ENCODE measurements at regions not wholly inside any gene's neighbourhood (a gene's known extent, or its start where the extent isn't known, plus 50 kb on each side); places are given as distances from the start of the nearest gene placed in this dataset.

DNA sequence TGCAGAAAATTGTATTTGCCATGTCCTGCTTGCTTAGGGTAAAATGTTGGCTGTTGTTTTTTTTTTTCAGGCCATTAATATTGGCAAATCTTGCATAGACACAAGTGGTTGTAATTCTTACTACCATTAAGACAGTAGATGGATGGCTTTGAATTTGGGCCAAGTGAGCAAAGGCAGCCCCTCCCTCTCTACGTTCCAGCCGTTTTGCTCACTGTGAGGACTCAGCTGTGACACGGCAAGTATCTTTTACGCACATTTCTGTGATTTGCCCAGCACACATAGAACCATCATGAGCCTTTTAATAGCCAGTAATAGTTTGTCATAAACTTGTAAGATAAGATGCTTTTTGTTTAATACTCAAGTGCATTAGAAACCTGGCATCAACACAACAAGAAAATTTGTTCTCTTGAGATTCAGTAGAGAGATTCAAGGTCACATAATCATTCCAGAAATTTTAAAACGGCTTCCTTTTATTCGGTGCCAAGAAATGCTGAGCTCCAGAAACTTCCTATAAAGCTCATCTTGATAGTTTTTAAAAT is 205.2 kb upstream of the ADCY2 start:
- no peak for DNase-seq (ENCODE audit: low read depth)
- no peak overlapping the region for H3K4me3 ChIP-seq (ENCODE audit: low read length)
- TF ChIP-seq, protein P1, sequence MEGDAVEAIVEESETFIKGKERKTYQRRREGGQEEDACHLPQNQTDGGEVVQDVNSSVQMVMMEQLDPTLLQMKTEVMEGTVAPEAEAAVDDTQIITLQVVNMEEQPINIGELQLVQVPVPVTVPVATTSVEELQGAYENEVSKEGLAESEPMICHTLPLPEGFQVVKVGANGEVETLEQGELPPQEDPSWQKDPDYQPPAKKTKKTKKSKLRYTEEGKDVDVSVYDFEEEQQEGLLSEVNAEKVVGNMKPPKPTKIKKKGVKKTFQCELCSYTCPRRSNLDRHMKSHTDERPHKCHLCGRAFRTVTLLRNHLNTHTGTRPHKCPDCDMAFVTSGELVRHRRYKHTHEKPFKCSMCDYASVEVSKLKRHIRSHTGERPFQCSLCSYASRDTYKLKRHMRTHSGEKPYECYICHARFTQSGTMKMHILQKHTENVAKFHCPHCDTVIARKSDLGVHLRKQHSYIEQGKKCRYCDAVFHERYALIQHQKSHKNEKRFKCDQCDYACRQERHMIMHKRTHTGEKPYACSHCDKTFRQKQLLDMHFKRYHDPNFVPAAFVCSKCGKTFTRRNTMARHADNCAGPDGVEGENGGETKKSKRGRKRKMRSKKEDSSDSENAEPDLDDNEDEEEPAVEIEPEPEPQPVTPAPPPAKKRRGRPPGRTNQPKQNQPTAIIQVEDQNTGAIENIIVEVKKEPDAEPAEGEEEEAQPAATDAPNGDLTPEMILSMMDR (conservative IDR thresholded peaks at IDR 0.05; ENCODE audit: low read length) = no peak

DNA sequence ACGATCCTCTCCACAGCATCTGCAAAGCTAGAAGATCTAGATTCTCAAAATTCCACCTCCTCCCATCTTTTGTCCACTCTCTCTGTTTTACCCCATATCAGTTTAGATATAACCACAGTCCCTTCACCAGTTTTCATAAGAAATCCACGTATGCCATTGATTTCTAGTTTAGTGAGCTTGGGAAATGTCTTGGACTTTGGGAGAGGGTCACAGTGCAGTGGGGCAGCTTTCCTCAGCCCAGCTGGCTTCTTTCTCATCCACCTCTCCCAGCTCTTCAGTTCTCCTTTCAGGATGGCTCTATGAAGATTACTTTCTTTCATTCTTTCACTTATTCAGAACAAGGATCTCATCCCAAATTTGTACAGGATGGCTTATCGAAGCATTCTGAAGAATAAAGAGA is 203.9 kb upstream of the ADCY2 start:
- DNase-seq (ENCODE audit: low read depth) = no peak
- TF ChIP-seq, protein P1 (conservative IDR thresholded peaks at IDR 0.05; ENCODE audit: low read length) = no peak
- H3K4me3 ChIP-seq (ENCODE audit: low read length) = no peak overlapping the region

DNA sequence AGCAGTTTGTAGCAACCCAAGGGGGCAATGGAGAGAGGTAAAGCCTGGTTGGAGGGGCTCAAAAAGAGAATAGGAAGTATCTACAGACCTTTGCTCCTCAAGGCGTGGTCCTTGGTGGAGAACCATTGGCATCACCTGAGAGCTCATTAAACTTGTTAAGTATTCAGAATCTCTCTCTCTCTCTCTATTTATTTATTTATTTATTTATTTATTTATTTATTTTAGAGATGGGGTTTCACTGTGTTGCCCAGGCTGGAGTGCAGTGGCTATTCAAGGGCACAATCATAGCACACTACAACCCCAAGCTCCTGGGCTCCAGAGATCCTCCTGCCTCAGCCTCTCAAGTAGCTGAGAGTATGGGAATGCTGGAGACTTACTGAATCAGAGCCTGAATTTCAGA is 193.1 kb upstream of the ADCY2 start:
- DNase-seq (ENCODE audit: low read depth) = no peak
- H3K4me3 ChIP-seq (ENCODE audit: low read length) = no peak overlapping the region
- TF ChIP-seq, protein P1 (conservative IDR thresholded peaks at IDR 0.05; ENCODE audit: low read length) = no peak

DNA sequence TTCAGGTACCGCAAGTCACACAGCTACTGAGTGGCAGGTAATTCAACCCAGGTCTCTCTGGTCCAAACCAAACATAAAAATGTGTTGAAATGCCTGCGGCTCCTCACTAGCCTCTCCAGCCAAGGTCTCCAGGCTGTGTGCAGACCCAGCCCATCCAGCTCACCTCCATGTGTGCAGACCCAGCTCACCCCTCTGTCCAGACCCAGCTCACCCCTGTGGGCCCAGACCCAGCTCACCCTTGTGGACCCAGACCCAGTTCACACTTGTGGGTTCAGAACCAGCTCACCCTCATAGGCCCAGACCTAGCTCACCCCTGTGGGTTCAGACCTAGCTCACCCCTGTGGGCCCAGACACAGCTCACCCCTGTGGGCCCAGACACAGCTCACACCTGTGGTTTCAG is 188.0 kb upstream of the ADCY2 start:
- DNase-seq (ENCODE audit: low read depth) = no peak
- TF ChIP-seq, protein P1 (conservative IDR thresholded peaks at IDR 0.05; ENCODE audit: low read length) = no peak
- H3K4me3 ChIP-seq (ENCODE audit: low read length) = no peak overlapping the region

DNA sequence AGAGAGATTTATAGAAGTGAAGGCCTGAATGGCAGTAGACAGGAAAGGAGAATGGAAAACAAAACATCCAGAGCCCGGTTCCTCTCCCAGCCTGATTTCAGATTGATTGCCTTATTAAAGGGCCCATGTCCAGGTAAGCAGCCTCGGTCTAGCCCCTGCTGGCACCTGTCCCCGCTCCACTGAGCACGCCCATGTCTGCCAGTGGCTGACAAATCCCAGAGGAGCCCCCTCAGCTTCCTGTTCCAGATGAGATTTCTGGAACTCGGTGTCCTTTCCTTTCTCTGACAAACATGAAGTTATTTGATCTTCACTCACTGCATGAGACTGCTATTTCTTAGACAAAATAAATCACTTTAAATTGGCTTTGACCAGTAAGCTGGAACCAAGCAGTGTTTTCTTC is 187.0 kb upstream of the ADCY2 start:
- H3K4me3 ChIP-seq (ENCODE audit: low read length) = no peak overlapping the region
- TF ChIP-seq, protein P1 (conservative IDR thresholded peaks at IDR 0.05; ENCODE audit: low read length) = no peak
- no peak for DNase-seq (ENCODE audit: low read depth)

DNA sequence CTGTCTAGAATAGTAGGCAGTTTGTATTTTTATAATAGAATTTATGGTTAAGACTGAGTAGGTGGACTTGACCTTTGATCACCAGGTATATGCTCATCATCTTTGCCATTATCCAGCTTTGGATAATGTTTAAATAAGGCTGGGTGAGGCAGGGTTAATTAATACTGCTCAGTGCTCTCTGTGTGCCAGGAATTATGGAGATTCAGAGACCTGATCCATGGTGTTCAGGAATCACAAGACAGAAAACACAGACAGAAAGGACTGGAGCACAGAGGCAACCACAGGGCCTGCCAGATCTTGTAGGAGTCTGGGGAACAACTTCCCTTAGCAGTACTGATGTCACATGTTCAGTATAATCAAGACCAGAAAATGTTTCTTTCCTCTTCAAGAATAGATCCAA is 186.3 kb upstream of the ADCY2 start:
- TF ChIP-seq, protein P1 (conservative IDR thresholded peaks at IDR 0.05; ENCODE audit: low read length) = no peak
- DNase-seq (ENCODE audit: low read depth) = no peak
- H3K4me3 ChIP-seq (ENCODE audit: low read length) = no peak overlapping the region

DNA sequence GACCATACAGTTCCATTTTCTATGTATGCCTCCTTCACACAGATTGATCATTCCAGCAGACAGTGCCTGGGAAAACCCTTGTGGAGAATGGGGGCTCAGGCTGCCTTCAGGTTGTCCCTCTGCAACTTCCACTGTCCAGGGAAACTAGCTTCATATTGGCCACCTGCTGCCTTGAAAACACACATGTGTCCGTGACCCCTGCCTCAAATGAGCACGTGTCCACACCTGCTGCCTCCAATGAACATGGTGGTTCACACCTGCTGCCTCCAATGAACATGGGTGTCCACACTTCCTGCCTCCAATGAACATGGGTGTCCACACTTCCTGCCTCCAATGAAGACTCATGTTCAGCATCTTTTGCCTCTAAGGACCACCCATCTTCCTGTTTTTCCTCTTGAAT is 185.4 kb upstream of the ADCY2 start:
- TF ChIP-seq, protein P1 (conservative IDR thresholded peaks at IDR 0.05; ENCODE audit: low read length) = no peak
- no peak for DNase-seq (ENCODE audit: low read depth)
- no peak overlapping the region for H3K4me3 ChIP-seq (ENCODE audit: low read length)

Data from AG10803 (cell line).